Stomach smooth muscle (tissue), 2 donors: ENCODE measurements at regions not wholly inside any gene's neighbourhood (a gene's known extent, or its start where the extent isn't known, plus 50 kb on each side); places are given as distances from the start of the nearest gene placed in this dataset.

Experiments
- H3K27ac ChIP-seq: one replicate; pipeline ENCODE4 v1.7.0; 2013; ENCODE audit warnings: mild to moderate bottlenecking, low read length, inconsistent platforms
- H3K27me3 ChIP-seq, 2 donors: one replicate each; pipeline ENCODE4 v1.7.0; 2013; ENCODE audit warnings: low read length in 2 of 2; ENCODE audit not compliant: insufficient read depth in 2 of 2, control insufficient read depth in 1 of 2
- H3K36me3 ChIP-seq, 2 donors: one replicate each; pipeline ENCODE4 v1.7.0; 2013; ENCODE audit warnings: low read length in 2 of 2; ENCODE audit not compliant: control insufficient read depth in 2 of 2, insufficient read depth in 2 of 2
- H3K4me1 ChIP-seq: one replicate; pipeline ENCODE4 v1.7.0; 2013; ENCODE audit warnings: low read length; ENCODE audit not compliant: control insufficient read depth, insufficient read depth
- H3K4me3 ChIP-seq, 2 donors: one replicate each; pipeline ENCODE4 v1.7.0; 2013; ENCODE audit warnings: low read length in 2 of 2
- H3K9ac ChIP-seq, 2 donors: one replicate each; pipeline ENCODE4 v1.7.0; 2013; ENCODE audit warnings: low read length in 2 of 2, mild to moderate bottlenecking in 1 of 2
- H3K9me3 ChIP-seq, 2 donors: one replicate each; pipeline ENCODE4 v1.7.0; 2013; ENCODE audit warnings: low read length in 2 of 2; ENCODE audit not compliant: control insufficient read depth in 2 of 2
- donor health status: healthy.
- donor health status: Pancreatic carcinoma.

GRCh38 chr17:72297326-72298115 is 176.7 kb downstream of the SOX9 start:
- no peaks in the 10 kb centered on the region for H3K4me1 ChIP-seq
- H3K4me3 ChIP-seq = no peak overlapping the region
- no peaks in the 10 kb centered on the region for H3K27me3 ChIP-seq
- no peak overlapping the region for H3K9ac ChIP-seq
- no peaks in the 10 kb centered on the region for H3K36me3 ChIP-seq
- H3K9me3 ChIP-seq = no peaks in the 10 kb centered on the region
- no peak overlapping the region for H3K27ac ChIP-seq

DNA sequence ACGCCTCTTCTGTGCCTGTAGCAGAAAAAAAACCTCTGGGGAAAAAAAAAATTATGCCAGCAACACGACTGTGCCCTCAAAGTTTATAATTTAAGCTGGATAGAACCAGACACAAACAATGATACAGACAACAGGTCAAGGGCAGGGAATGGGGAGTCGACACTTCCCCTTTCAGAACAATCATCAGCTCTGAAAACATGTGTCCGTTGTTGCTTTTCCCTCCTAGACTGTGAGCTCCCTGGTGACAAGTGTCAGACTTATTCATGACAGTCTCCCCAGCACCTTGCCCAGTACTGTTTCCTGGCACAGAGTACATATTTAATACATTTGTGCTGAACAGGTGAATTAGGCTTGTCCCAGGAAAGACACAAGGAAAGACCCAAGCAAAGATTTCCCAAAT is 178.3 kb downstream of the SOX9 start:
- Histone ChIP-seq H3K4me3 (no peak overlapping the region), H3K36me3 (no peaks in the 10 kb centered on the region), H3K9me3 (peaks cover 0 to 4% of the 10 kb centered on the region in 2 donors), H3K9ac (no peak overlapping the region), H3K4me1 (no peaks in the 10 kb centered on the region), H3K27me3 (no peaks in the 10 kb centered on the region), H3K27ac (no peak overlapping the region)

DNA sequence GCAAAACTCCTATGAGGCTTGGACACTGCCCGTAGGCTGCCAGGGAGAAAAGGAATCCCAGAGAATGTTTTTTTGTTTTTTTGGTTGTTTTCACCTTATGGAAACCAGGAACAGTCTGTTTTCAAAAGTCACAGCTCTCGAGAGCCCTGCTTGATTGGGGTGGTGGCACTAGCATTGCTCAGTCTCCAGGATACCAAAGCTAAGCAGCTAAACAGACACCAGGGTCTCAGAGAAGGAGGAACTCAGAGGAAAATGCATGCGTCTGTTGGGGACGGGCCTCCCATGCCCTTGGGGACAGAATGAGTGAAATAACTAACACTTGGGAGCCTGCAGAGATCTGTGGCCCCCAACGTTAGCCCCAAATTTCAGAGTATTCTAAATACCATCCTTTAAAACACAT is 178.8 kb downstream of the SOX9 start:
- Histone ChIP-seq H3K27ac (no peak overlapping the region), H3K9me3 (peaks cover 0 to 4% of the 10 kb centered on the region in 2 donors), H3K4me3 (no peak overlapping the region), H3K4me1 (no peaks in the 10 kb centered on the region), H3K27me3 (no peaks in the 10 kb centered on the region), H3K36me3 (no peaks in the 10 kb centered on the region), H3K9ac (no peak overlapping the region)

GRCh38 chr17:72301887-72302286 is 181.1 kb downstream of the SOX9 start:
- Histone ChIP-seq H3K36me3 (no peaks in the 10 kb centered on the region), H3K9me3 (peaks cover 0 to 4% of the 10 kb centered on the region in 2 donors), H3K4me1 (no peaks in the 10 kb centered on the region), H3K27ac (no peak overlapping the region), H3K4me3 (no peak overlapping the region), H3K27me3 (peaks cover 2% of the 10 kb centered on the region in 2 donors), H3K9ac (no peak overlapping the region)

DNA sequence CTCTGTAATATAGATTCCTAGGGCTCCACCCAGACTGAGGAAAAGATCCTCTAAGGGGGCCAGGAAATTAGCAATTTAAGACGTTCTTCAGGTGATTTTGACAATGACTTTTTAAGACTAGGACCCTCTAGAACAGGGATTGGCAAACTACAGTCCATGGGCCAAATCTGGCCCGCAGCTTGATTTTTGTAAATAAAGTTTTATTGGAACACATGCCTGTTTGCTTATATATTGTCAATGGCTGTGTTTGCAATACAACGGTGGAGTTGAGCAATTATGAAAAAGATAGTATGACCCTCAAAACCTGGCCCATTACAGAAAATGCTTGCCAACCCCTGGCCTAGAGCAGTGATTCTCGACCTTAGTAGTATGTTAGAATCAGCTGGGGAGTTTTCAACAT is 181.9 kb downstream of the SOX9 start:
- Histone ChIP-seq H3K9me3 (peaks cover 0 to 4% of the 10 kb centered on the region in 2 donors), H3K4me3 (no peak overlapping the region), H3K4me1 (no peaks in the 10 kb centered on the region)

GRCh38 chr17:72303787-72304733 is 183.2 kb downstream of the SOX9 start:
- H3K4me3 ChIP-seq = no peak overlapping the region
- peaks cover 0 to 4% of the 10 kb centered on the region in 2 donors for H3K9me3 ChIP-seq
- H3K27ac ChIP-seq = no peak overlapping the region
- no peak overlapping the region for H3K9ac ChIP-seq
- no peaks in the 10 kb centered on the region for H3K4me1 ChIP-seq
- H3K27me3 ChIP-seq = peaks cover 2 to 4% of the 10 kb centered on the region in 2 donors
- H3K36me3 ChIP-seq = no peaks in the 10 kb centered on the region

More for the DNA sequence above, 181.9 kb downstream of the SOX9 start:
- no peaks in the 10 kb centered on the region for H3K36me3 ChIP-seq
- H3K27me3 ChIP-seq = peaks cover 2 to 4% of the 10 kb centered on the region in 2 donors
- H3K9ac ChIP-seq = no peak overlapping the region
- H3K27ac ChIP-seq = no peak overlapping the region

DNA sequence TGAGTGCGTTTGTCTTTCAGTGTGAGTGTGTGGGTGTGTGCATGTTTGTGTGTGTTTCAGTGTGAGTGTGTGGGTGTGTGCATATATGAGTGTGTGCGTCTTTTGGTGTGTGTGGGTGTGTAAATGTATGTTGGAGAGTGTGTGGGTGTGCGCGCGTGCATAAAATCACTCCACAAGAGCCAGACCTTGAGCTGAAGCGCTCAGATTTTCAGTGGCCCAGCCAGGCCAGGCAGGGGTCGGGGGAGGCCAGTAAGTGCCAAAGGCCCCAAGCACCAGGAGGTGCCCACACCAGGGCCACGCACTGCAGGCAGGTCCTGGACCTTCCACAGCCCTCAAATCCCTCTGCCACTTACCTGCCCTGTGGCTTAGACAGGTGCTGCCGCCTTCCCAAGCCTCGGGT is 184.0 kb downstream of the SOX9 start:
- no peak overlapping the region for H3K9ac ChIP-seq
- no peak overlapping the region for H3K27ac ChIP-seq

GRCh38 chr17:72305472-72305871 is 184.7 kb downstream of the SOX9 start:
- no peak overlapping the region for H3K9ac ChIP-seq
- H3K9me3 ChIP-seq = peaks cover 0 to 4% of the 10 kb centered on the region in 2 donors
- H3K4me3 ChIP-seq = no peak overlapping the region
- no peak overlapping the region for H3K27ac ChIP-seq
- H3K27me3 ChIP-seq = peaks cover 2 to 9% of the 10 kb centered on the region in 2 donors
- H3K4me1 ChIP-seq = no peaks in the 10 kb centered on the region
- no peaks in the 10 kb centered on the region for H3K36me3 ChIP-seq

More for the DNA sequence above, 184.0 kb downstream of the SOX9 start:
- H3K9me3 ChIP-seq = peaks cover 0 to 4% of the 10 kb centered on the region in 2 donors
- H3K36me3 ChIP-seq = no peaks in the 10 kb centered on the region
- H3K4me1 ChIP-seq = no peaks in the 10 kb centered on the region
- peaks cover 2 to 8% of the 10 kb centered on the region in 2 donors for H3K27me3 ChIP-seq
- no peak overlapping the region for H3K4me3 ChIP-seq

DNA sequence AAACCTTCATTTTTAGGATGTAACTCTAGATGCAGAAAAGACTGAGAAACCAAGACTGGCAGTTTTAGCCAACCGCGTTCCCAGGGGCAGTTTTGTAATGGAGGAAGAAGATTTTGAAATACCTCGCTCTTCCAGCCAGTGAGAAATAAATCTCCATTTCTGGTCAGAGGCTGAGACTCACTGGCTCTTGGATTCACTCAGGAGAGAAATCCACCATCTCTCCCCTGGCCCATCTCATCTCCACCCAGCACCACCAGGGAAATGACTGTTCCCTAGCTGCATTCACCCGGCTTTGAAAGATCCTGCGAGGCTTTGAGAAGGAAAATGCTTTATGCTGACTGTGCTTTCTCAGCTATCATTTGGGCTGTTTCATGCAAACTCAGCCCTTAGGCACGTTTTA is 185.2 kb downstream of the SOX9 start:
- H3K4me1 ChIP-seq = no peaks in the 10 kb centered on the region
- H3K36me3 ChIP-seq = no peaks in the 10 kb centered on the region
- peaks cover 2 to 9% of the 10 kb centered on the region in 2 donors for H3K27me3 ChIP-seq
- H3K27ac ChIP-seq = no peak overlapping the region
- H3K9ac ChIP-seq = no peak overlapping the region
- peaks cover 0 to 4% of the 10 kb centered on the region in 2 donors for H3K9me3 ChIP-seq
- no peak overlapping the region for H3K4me3 ChIP-seq

- no peak overlapping the region for H3K4me3 ChIP-seq
- H3K36me3 ChIP-seq = no peaks in the 10 kb centered on the region
- H3K4me1 ChIP-seq = no peaks in the 10 kb centered on the region
- H3K9ac ChIP-seq = no peak overlapping the region
- peaks cover 0 to 4% of the 10 kb centered on the region in 2 donors for H3K9me3 ChIP-seq
- no peak overlapping the region for H3K27ac ChIP-seq
- peaks cover 2 to 9% of the 10 kb centered on the region in 2 donors for H3K27me3 ChIP-seq
Observed at GRCh38 chr17:72307836-72308235, 187.0 kb downstream of the SOX9 start.
